EH (cell line): ENCODE measurements at regions not wholly inside any gene's neighbourhood (a gene's known extent, or its start where the extent isn't known, plus 50 kb on each side); places are given as distances from the start of the nearest gene placed in this dataset.
"Not testable (repeated sequence)": the region's sequence is repeated elsewhere in the genome, so short reads cannot be mapped to it uniquely, and the experiment has no call there.

ENCODE experiments used
- DNase-seq: peaks from one replicate; pipeline ENCODE4 v3.0.0-alpha.2; 2015; ENCODE audit warnings: low read depth

- no peak for DNase-seq
Observed at GRCh38 chr1:105137543-105138457, 1388.1 kb downstream of the AMY1C start.

GRCh38 chr1:105138458-105138893, 1388.8 kb downstream of the AMY1C start:
- DNase-seq, result no peak

DNA sequence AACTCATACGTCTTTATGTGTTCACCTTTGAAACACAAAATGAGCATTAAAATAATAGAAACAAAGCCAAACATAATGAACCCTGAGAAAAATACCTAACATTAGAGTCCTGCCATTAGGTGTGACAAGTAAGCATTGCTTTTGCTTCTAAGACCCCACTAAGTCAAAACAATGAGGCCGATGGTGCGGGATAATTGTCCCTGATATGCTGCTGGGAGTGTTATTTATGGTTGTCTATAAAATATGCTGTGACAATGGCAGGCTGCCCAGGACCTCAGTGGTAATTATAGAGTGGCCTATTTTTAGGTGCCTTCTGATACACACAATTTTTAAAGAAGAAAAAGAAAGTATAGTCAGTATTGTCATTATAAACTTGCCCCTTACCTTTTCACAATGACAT, 1423.1 kb downstream of the AMY1C start:
- no peak for DNase-seq

DNA sequence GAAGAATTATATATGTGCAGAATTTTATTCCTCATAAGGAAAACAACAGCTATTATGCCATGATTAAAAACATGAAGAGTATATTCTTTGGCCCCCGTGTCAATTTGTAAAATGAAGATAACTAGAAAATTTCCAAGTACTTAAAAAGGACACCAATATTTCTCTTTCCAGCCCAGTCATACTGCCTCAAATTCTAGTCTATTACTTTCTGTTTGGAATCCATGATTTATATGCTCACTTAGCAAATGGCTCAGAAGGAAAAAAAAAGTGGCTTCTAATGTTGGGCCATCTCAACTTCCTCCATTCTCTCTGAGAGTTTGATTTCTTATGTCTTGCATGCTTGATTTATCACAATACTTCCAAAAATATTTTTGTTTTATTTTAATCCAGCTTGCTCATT, 1431.1 kb downstream of the AMY1C start:
- DNase-seq, result no peak

DNA sequence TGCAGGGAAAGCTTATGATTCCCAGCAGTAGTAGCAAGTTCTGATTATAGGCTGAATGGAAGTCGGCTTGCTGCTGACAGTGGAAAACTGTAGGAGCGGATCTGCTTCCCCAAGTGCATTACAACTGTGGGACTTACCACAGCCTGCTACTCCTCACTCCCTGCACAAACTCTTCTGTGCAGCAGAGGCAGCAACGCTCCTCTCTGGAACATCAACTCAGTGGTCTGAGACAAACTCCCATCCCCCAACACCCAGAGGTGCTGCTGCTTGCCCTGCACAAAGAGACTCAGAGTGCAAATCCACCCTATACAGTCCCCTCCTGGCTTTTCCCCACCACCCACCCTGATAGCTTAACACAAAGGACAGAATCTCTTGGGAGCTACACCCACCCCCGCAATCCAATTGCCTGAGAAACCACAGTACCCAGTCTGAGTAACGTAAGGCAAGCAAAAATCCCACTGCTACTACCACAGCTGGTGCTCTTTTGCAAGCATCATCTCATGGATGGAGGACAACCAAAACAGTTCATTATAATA, 1455.2 kb downstream of the AMY1C start:
- no peak for DNase-seq

DNA sequence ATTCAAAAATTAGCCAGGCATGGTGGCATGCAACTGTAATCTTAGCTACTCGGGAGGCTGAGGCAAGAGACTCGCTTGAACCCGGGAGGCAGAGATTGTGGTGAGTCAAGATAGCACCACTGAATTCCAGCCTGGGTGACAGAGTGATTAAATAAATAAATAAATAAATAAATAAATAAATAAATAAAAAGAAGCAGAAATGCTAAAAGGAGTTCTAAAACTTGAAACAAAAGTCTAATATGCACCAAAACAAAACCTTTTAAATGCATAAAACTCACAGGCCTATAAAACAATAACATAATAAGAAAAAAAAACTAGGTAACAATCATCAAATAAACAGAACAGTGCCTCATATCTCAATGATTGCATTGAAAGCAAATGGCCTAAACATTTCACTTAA, 1458.9 kb downstream of the AMY1C start:
- no peak for DNase-seq

DNA sequence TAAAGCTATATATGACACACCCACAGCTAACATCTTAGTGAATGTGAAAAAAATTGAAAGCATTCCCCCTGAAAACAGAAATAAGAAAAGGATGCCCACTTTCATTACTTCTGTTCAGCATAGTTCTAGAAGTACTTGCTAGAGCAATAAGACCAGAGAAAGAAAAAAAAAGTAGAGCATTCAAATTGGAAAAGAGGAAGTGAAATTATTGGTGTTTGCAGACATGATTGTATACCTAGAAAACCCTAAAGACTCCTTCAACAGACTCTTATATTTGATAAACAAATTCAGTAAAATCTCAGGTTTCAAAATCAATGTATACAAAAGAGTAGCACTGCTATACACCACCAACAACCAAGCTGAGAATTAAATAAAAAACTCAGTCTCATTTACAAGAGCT, 1461.0 kb downstream of the AMY1C start:
- no peak for DNase-seq

GRCh38 chr1:105231378-105231777, 1481.7 kb downstream of the AMY1C start:
- DNase-seq, result no peak

DNA sequence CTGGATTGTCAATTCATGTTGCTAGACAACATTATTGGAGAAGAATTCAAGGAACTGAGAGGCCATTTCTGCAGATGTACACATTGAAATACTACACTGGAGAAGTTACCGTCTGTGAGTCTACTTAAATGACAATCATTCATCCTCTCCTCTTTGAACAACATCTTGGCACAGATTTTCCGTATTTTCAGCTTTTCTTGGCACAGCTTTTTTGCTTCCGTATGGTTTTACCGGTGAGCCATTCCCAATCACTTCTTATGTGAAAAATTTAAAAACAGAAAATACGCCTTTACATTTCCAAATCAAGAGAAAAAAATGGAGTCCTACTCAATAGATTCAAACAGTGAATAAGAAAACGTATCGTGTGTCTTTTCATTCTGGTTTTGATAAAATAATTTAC, 1493.7 kb downstream of the AMY1C start:
- DNase-seq, result no peak

DNA sequence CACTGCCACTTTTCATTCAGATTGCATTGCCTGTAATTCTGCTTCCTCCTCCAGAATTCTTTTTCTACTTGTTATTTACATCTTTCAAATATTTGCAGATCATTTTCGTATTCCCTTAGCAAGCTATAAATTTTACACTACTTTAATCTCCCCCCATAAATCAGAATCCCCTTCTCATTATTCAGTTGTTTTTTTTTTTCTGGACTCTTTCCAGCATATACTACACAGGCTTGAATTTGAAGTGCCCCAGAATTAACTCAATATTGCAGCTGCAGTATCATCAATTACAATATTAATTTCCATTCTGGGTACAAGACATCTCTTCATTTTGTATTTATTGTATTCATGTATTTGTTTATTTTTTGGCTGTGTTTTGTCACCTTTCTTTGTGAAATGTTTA, 1494.3 kb downstream of the AMY1C start:
- no peak for DNase-seq

GRCh38 chr1:105254906-105255305, 1505.2 kb downstream of the AMY1C start:
- DNase-seq, result no peak

- DNase-seq, result no peak
Observed at GRCh38 chr1:105260001-105260400, 1510.3 kb downstream of the AMY1C start.

DNA sequence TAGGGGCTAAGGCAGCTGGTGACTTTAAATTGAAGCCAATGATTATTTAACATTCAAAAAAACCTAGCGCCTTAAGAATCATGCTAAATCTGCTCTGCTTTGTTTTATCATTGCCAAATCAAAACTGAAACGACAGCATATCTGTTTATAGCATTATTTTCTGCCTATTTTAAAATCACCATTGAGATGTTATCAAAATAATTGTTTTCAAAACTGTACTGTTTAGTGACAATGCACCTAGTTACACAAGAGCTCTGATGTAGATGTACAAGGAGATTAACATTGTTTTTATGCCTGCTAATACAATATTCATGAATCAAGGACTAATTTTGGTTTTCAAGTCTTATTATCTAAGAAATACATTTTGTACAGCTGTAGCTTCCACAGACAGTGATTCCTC, 1521.3 kb downstream of the AMY1C start:
- DNase-seq, result no peak

- not testable (repeated sequence) for DNase-seq
Observed at GRCh38 chr1:105272376-105272775, 1522.7 kb downstream of the AMY1C start.

- no peak for DNase-seq
Observed at GRCh38 chr1:105294838-105295237, 1545.1 kb downstream of the AMY1C start.

GRCh38 chr1:105310063-105310462, 1560.4 kb downstream of the AMY1C start:
- DNase-seq, result no peak

DNA sequence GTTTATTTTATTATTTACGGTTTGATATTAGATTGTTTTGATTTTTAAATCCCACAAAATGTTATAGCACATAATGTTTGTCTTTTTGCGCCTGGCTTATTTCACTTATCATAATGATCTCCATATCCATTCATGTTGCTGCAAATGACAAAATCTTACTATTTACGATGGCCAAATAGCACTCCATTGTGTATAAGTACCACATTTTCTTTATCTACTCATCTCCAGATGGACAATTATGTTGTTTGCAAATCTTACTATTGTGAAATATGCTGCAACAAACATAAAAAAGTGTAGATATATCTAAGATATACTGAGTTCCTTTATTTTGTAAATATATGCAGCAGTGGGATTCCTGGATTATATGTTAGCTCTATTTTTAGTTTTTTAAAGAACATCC, 1568.3 kb downstream of the AMY1C start:
- DNase-seq, result no peak

DNA sequence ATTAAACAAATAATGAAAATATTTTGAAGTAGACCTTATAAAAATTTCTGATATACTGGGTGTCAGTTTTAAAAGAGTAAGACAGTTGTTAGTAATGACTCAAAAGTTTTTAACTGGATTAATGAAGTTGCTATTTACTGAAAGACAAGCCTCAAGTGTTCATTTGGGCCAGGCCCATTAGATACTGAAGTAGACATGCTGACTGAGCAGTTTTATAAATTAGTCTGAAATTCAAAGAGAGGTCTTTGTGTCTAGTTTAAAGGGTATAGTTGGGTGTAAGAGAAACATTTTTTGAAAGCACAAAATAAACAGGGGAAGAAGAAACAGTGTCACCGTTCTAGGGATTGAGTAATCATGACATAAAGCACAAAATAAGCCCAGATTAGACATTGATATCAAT, 1577.2 kb downstream of the AMY1C start:
- no peak for DNase-seq

DNA sequence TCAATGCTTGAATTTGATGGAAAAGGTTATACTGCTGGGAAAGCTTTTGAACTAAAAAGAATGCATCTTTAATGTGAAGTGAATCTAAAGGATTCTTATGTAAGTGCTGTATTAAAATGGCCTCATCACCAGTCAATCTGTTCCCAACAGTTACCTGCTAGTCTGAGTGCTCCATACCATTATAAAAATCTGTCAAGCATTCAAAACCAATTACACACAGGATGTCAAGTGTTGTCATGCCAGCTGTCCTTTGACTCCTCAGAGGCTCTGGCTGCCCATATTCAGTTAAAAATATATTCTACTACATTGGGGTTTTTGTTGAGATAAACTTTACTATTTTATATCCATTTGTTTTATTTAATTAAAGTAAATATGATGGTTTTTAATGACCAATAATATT, 1587.7 kb downstream of the AMY1C start:
- no peak for DNase-seq

DNA sequence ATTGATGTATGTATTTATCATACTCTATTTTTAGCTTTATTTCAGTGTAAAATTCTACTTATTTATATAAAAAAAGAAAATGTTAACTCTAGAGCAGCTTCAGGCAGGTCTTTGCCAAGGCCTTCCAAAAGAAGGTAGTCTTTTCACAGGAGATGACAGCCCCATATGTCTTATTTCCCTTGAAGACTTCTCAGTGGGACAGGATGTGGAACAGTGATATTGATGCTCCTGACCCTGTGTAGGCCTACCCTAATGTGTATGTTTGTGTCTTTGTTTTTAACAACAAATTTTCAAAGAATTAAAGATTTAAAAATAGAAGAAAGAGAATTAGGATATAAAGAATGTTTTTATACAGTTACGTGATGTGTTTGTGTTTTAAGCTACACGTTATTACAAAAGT, 1593.6 kb downstream of the AMY1C start:
- no peak for DNase-seq

- no peak for DNase-seq
Observed at GRCh38 chr1:105359457-105359856, 1609.8 kb downstream of the AMY1C start.

- DNase-seq, result no peak
Observed at GRCh38 chr1:105362438-105362837, 1612.7 kb downstream of the AMY1C start.

DNA sequence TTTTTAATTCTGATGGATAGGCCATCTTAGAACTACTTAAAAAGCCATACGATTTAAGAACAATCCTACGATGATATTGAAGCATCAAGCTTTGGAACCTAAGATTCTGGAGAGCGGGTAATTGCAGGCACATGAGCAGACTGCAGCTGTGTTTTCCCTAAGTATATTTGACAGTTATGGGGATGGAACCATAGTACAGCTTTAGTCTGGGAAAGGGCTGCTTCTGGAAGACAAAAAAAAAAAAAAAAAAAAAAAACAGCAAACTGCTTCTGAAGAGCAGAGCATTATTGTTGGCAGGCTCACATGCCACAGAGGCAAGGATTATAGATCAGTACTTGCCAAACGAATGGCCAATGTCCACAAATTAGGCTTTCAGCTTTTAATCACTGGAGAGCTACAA, 1618.7 kb downstream of the AMY1C start:
- DNase-seq, result no peak

DNA sequence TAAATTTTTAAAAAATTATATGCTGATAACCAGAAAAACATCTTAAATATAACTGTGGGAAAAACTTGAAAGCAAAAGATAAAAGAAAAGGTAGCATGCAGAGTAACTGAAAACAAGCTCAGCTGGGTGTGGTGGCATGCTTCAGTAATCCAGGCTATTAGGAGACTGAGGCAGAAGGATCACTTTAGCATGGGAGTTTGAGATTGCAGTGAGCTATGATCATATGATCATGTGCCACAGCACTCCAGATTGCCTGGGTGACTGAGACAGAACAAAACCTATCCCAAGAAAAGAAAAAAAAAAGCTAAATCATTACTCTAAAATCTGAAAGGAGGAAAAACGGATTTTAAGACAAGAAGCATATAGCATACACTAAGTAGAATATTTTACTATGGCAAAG, 1624.0 kb downstream of the AMY1C start:
- no peak for DNase-seq
